ENCODE measurements at regions not wholly inside any gene's neighbourhood (a gene's known extent, or its start where the extent isn't known, plus 50 kb on each side); places are given as distances from the start of the nearest gene placed in this dataset.

GRCh38 chr20:3296261-3297078 is 57.5 kb upstream of the SLC4A11 start:
- Histone ChIP-seq H3K36me3 (peaks cover 81% of the 10 kb centered on the region), H3K4me1 (no peaks in the 10 kb centered on the region), H3K9me3 (no peaks in the 10 kb centered on the region), H3K27ac (no peak overlapping the region), H3K27me3 (no peaks in the 10 kb centered on the region), H3K4me3 (no peak overlapping the region)
- ATAC-seq (peak; percentile 36), DNase-seq (no peak)
- intact Hi-C loops (cut with DNase I): no loop called here
- no peak for TF ChIP-seq CTCF (IDR thresholded peaks at IDR 0.05)
